Liver (tissue), 8 donors: ENCODE measurements at regions not wholly inside any gene's neighbourhood (a gene's known extent, or its start where the extent isn't known, plus 50 kb on each side); places are given as distances from the start of the nearest gene placed in this dataset.

Experiments used
- DNase-seq: peaks from one replicate; pipeline ENCODE4 v3.0.0-alpha.2; 2017; ENCODE audit warnings: low spot score
- H3K27ac ChIP-seq, 2 donors: one replicate each; pipeline ENCODE4 v1.7.0; 2013; ENCODE audit warnings: inconsistent platforms in 2 of 2, low read length in 2 of 2, control low read depth in 1 of 2, low read depth in 1 of 2, mild to moderate bottlenecking in 1 of 2
- H3K27me3 ChIP-seq, 4 donors: one replicate each; pipeline versions ENCODE4 v1.6.1 to v1.7.0; 2013; ENCODE audit warnings: low read length in 3 of 4, inconsistent platforms in 1 of 4, mild to moderate bottlenecking in 1 of 4, moderate library complexity in 1 of 4; ENCODE audit not compliant: control insufficient read depth in 4 of 4, insufficient read depth in 4 of 4
- H3K36me3 ChIP-seq, 4 donors: one replicate each; pipeline versions ENCODE4 v1.6.1 to v1.7.0; 2013; ENCODE audit warnings: low read length in 3 of 4, mild to moderate bottlenecking in 3 of 4, low read depth in 1 of 4, moderate library complexity in 1 of 4; ENCODE audit not compliant: control insufficient read depth in 4 of 4, insufficient read depth in 3 of 4
- H3K4me1 ChIP-seq, 4 donors: one replicate each; pipeline versions ENCODE4 v1.6.1 to v1.7.0; 2013; ENCODE audit warnings: low read length in 3 of 4, mild to moderate bottlenecking in 3 of 4, moderate library complexity in 1 of 4; ENCODE audit not compliant: control insufficient read depth in 4 of 4, insufficient read depth in 4 of 4
- H3K4me3 ChIP-seq, 3 donors: one replicate each; pipeline versions ENCODE4 v1.6.1 to v1.7.0; 2013; ENCODE audit warnings: low read length in 3 of 3, control low read depth in 1 of 3, low read depth in 1 of 3, mild to moderate bottlenecking in 1 of 3
- H3K9ac ChIP-seq, 2 donors: one replicate each; pipeline ENCODE4 v1.7.0; 2013; ENCODE audit warnings: low read length in 2 of 2, mild to moderate bottlenecking in 2 of 2, moderate library complexity in 2 of 2, control low read depth in 1 of 2, low read depth in 1 of 2
- H3K9me3 ChIP-seq, 4 donors: one replicate each; pipeline versions ENCODE4 v1.6.1 to v1.7.0; 2013; ENCODE audit warnings: low read length in 3 of 4; ENCODE audit not compliant: control insufficient read depth in 4 of 4
- ATF3 ChIP-seq: IDR thresholded peaks from 2 replicates; pipeline ENCODE4 v1.6.1; 2016; ENCODE audit warnings: antibody characterized with exemption
- CTCF ChIP-seq: fragments of 150-350 bp; IDR thresholded peaks from 2 replicates; pipeline ENCODE4 v1.5.1; 2017; ENCODE audit warnings: improper control_type of control experiment, low read depth, low read length; ENCODE audit not compliant: missing input control
- EGR1 ChIP-seq, 2 donors: IDR thresholded peaks; 2 replicates each; pipeline ENCODE4 v1.6.1; 2016 to 2018; ENCODE audit warnings: antibody characterized with exemption in 2 of 2, low read depth in 2 of 2
- FOXA1 ChIP-seq: IDR thresholded peaks from 2 replicates; pipeline ENCODE4 v1.6.1; 2016; ENCODE audit warnings: antibody characterized with exemption
- FOXA2 ChIP-seq: IDR thresholded peaks from 2 replicates; pipeline ENCODE4 v1.6.1; 2016; ENCODE audit warnings: antibody characterized with exemption
- GABPA ChIP-seq, 2 donors: IDR thresholded peaks in 1 of 2; conservative IDR thresholded peaks in 1 of 2; 2 replicates each; pipeline ENCODE4 v1.6.1; 2016; ENCODE audit warnings: antibody characterized with exemption in 2 of 2, mild to moderate bottlenecking in 1 of 2, moderate library complexity in 1 of 2
- HNF4A ChIP-seq, 2 donors: conservative IDR thresholded peaks; 2 replicates each; pipeline ENCODE4 v1.6.1; 2016; ENCODE audit warnings: antibody characterized with exemption in 2 of 2, mild to moderate bottlenecking in 2 of 2
- HNF4G ChIP-seq: IDR thresholded peaks from 2 replicates; pipeline ENCODE4 v1.6.1; 2016; ENCODE audit warnings: antibody characterized with exemption
- JUND ChIP-seq, 2 donors: IDR thresholded peaks; 2 replicates each; pipeline ENCODE4 v1.6.1; 2016; ENCODE audit warnings: antibody characterized with exemption in 2 of 2
- MAX ChIP-seq: IDR thresholded peaks from 2 replicates; pipeline ENCODE4 v1.6.1; 2016; ENCODE audit warnings: antibody characterized with exemption
- NR2F2 ChIP-seq: IDR thresholded peaks from 2 replicates; pipeline ENCODE4 v1.6.1; 2016; ENCODE audit warnings: antibody characterized with exemption
- RAD21 ChIP-seq, 2 donors: IDR thresholded peaks; 2 replicates each; pipeline ENCODE4 v1.6.1; 2016; ENCODE audit warnings: antibody characterized with exemption in 2 of 2, mild to moderate bottlenecking in 2 of 2
- REST ChIP-seq: IDR thresholded peaks from 2 replicates; pipeline ENCODE4 v1.6.1; 2016; ENCODE audit warnings: antibody characterized with exemption, mild to moderate bottlenecking
- SP1 ChIP-seq: IDR thresholded peaks from 2 replicates; pipeline ENCODE4 v1.6.1; 2018; ENCODE audit warnings: antibody characterized with exemption, mild to moderate bottlenecking
- TAF1 ChIP-seq: conservative IDR thresholded peaks from 2 replicates; pipeline ENCODE4 v1.6.1; 2016; ENCODE audit warnings: antibody characterized with exemption, mild to moderate bottlenecking
- YY1 ChIP-seq: IDR thresholded peaks from 2 replicates; pipeline ENCODE4 v1.6.1; 2016; ENCODE audit warnings: antibody characterized with exemption, mild to moderate bottlenecking
- ZBTB33 ChIP-seq: IDR thresholded peaks from 2 replicates; pipeline ENCODE4 v1.6.1; 2016; ENCODE audit warnings: antibody characterized with exemption
- WGBS: extraction: QIAGEN DNeasy Blood & Tissue Kit; methylation state at CpG from one replicate; pipeline ENCODE4 v1.1.7; 2013; 5-methylcytosine and 5-hydroxymethylcytosine counted together
- donor health status: healthy.
- donor health status: healthy.
- donor health status: healthy.
- donor health status: healthy.
- donor health status: healthy.

- TF ChIP-seq ZBTB33 (no peak), GABPA (IDR thresholded peaks at IDR 0.05 in 1 of 2, conservative IDR thresholded peaks at IDR 0.05 in 1 of 2) (no peak), FOXA1 (no peak), SP1 (no peak)
These were observed 259.5 kb downstream of the GAS1 start (continued) for GRCh38 chr9:86687788-86688187.

- no peak for DNase-seq
- H3K36me3 ChIP-seq = no peaks in the 10 kb centered on the region
- whole genome bisulfite sequencing = 58% methylated on average over 3 of the region's 3 CpGs
- H3K9ac ChIP-seq = no peak overlapping the region
- H3K4me1 ChIP-seq = no peaks in the 10 kb centered on the region
- peaks cover 0 to 8% (median 0%) of the 10 kb centered on the region in 4 donors for H3K27me3 ChIP-seq
- no peak overlapping the region for H3K27ac ChIP-seq
- no peak overlapping the region for H3K4me3 ChIP-seq
- no peak for TF ChIP-seq RAD21 (IDR thresholded peaks at IDR 0.05)
- no peak for TF ChIP-seq ZBTB33
- no peak for TF ChIP-seq MAX
- TF ChIP-seq GABPA (IDR thresholded peaks at IDR 0.05 in 1 of 2, conservative IDR thresholded peaks at IDR 0.05 in 1 of 2) = no peak
- no peak for TF ChIP-seq FOXA1
- TF ChIP-seq HNF4A (conservative IDR thresholded peaks at IDR 0.05) = no peak
- TF ChIP-seq CTCF = no peak
- no peak for TF ChIP-seq EGR1 (IDR thresholded peaks at IDR 0.05; ENCODE audit: low read depth in 2 of 2)
- no peak for TF ChIP-seq REST
- TF ChIP-seq TAF1 = no peak
- no peak for TF ChIP-seq NR2F2
- TF ChIP-seq SP1 = no peak
- TF ChIP-seq JUND (IDR thresholded peaks at IDR 0.05) = no peak
- TF ChIP-seq YY1 = no peak
- TF ChIP-seq ATF3 = no peak
- TF ChIP-seq FOXA2 = no peak
- TF ChIP-seq HNF4G = no peak
- no peaks in the 10 kb centered on the region for H3K9me3 ChIP-seq
These were observed 261.8 kb downstream of the GAS1 start for GRCh38 chr9:86685556-86685955.
